ENCODE measurements at regions not wholly inside any gene's neighbourhood (a gene's known extent, or its start where the extent isn't known, plus 50 kb on each side); places are given as distances from the start of the nearest gene placed in this dataset.

GRCh38 chr12:28870839-28871440 lies 278.1 kb upstream of the FAR2 start:
- Histone ChIP-seq H3K4me3 (no peak overlapping the region), H3K27ac (no peak overlapping the region), H3K27me3 (no peaks in the 10 kb centered on the region), H3K36me3 (no peaks in the 10 kb centered on the region), H3K9me3 (ENCODE audit: low read depth) (no peaks in the 10 kb centered on the region), H3K4me1 (ENCODE audit: low read depth) (no peaks in the 10 kb centered on the region)
- no peak for TF ChIP-seq CTCF (IDR thresholded peaks at IDR 0.05; ENCODE audit: low read depth, low read length)
- no peak for DNase-seq (ENCODE audit: low read depth in 1 of 2, low spot score in 1 of 2)

- peak; percentile 69 to 86 for DNase-seq (ENCODE audit: low read depth in 1 of 2, low spot score in 1 of 2)
- H3K4me1 ChIP-seq (ENCODE audit: low read depth): no peaks in the 10 kb centered on the region
- H3K4me3 ChIP-seq: no peak overlapping the region
- peak; percentile 84 for TF ChIP-seq CTCF (IDR thresholded peaks at IDR 0.05; ENCODE audit: low read depth, low read length)
- H3K36me3 ChIP-seq: no peaks in the 10 kb centered on the region
- no peaks in the 10 kb centered on the region for H3K9me3 ChIP-seq (ENCODE audit: low read depth)
- no peaks in the 10 kb centered on the region for H3K27me3 ChIP-seq
- no peak overlapping the region for H3K27ac ChIP-seq
Measured at GRCh38 chr12:28872654-28873268, 276.3 kb upstream of the FAR2 start.

- no peaks in the 10 kb centered on the region for H3K36me3 ChIP-seq
Measured at GRCh38 chr12:28874758-28875157, 274.3 kb upstream of the FAR2 start.

GRCh38 chr12:28876196-28876798 lies 272.8 kb upstream of the FAR2 start:
- no peak for DNase-seq (ENCODE audit: low read depth in 1 of 2, low spot score in 1 of 2)
- Histone ChIP-seq H3K27ac (no peak overlapping the region), H3K36me3 (no peaks in the 10 kb centered on the region)

More at GRCh38 chr12:28874758-28875157, 274.3 kb upstream of the FAR2 start:
- TF ChIP-seq CTCF (IDR thresholded peaks at IDR 0.05; ENCODE audit: low read depth, low read length): no peak
- Histone ChIP-seq H3K27me3 (no peaks in the 10 kb centered on the region), H3K27ac (no peak overlapping the region), H3K9me3 (ENCODE audit: low read depth) (no peaks in the 10 kb centered on the region), H3K4me1 (ENCODE audit: low read depth) (no peaks in the 10 kb centered on the region), H3K4me3 (no peak overlapping the region)
- no peak for DNase-seq (ENCODE audit: low read depth in 1 of 2, low spot score in 1 of 2)

GRCh38 chr12:28877854-28878253 lies 271.2 kb upstream of the FAR2 start:
- no peak for TF ChIP-seq CTCF (IDR thresholded peaks at IDR 0.05; ENCODE audit: low read depth, low read length)

More at GRCh38 chr12:28876196-28876798, 272.8 kb upstream of the FAR2 start:
- Histone ChIP-seq H3K4me1 (ENCODE audit: low read depth) (no peaks in the 10 kb centered on the region), H3K27me3 (no peaks in the 10 kb centered on the region), H3K4me3 (no peak overlapping the region), H3K9me3 (ENCODE audit: low read depth) (no peaks in the 10 kb centered on the region)
- TF ChIP-seq CTCF (IDR thresholded peaks at IDR 0.05; ENCODE audit: low read depth, low read length): peak; percentile 4

More at GRCh38 chr12:28877854-28878253, 271.2 kb upstream of the FAR2 start:
- no peaks in the 10 kb centered on the region for H3K27me3 ChIP-seq
- no peak for DNase-seq (ENCODE audit: low read depth in 1 of 2, low spot score in 1 of 2)
- H3K27ac ChIP-seq: no peak overlapping the region
- H3K4me3 ChIP-seq: no peak overlapping the region
- no peaks in the 10 kb centered on the region for H3K4me1 ChIP-seq (ENCODE audit: low read depth)
- H3K36me3 ChIP-seq: no peaks in the 10 kb centered on the region
- no peaks in the 10 kb centered on the region for H3K9me3 ChIP-seq (ENCODE audit: low read depth)
